NCI-H2227 (cell line): ENCODE measurements at regions not wholly inside any gene's neighbourhood (a gene's known extent, or its start where the extent isn't known, plus 50 kb on each side); places are given as distances from the start of the nearest gene placed in this dataset.
A peak's percentile ranks its signal among the peaks of the same experiment; 100 is the strongest.
"Not testable (repeated sequence)": the region's sequence is repeated elsewhere in the genome, so short reads cannot be mapped to it uniquely, and the experiment has no call there.

Experiments
- DNase-seq: peaks from one replicate; lab custom pipeline; 2025; ENCODE audit not compliant: unreplicated experiment; lab: John Stamatoyannopoulos, UW

DNA sequence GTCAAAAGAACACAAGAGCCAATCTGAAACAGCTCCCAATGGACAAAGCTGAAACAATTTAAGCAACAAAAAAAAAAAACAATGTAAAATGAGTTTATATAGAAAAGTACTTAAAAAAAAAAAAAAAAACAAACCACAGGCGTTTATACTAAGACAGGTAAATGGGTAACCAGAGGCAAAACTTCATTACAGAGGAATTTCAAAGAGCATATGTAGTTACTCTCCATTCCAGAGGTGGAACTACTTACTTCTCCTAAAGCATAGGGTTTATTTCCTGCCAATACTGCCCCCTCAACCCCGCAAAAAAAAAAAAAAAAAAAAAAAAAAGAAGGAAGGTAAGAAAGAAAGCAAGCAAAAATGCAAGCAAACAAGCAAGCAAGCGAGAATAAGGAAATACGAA, 132.9 kb downstream of the LIG4 start:
- DNase-seq: no peak

DNA sequence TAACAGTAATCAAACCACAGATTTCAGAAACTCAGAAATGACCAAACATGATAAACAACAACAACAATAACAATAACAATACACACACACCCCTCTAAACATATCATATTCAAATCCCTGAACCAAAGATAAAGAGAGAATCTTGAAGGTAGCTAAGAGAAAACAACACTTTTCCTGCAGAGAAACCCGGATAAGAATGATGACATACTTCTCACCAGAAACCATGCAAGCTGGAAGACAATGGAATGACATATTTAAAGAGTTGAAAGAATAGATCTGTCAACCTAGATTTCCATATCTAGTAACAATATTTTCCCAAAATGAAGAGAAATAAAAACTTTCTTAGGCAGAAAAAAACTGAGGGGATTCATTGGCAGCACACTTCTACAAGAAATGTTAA, 138.1 kb downstream of the LIG4 start:
- DNase-seq: no peak

DNA sequence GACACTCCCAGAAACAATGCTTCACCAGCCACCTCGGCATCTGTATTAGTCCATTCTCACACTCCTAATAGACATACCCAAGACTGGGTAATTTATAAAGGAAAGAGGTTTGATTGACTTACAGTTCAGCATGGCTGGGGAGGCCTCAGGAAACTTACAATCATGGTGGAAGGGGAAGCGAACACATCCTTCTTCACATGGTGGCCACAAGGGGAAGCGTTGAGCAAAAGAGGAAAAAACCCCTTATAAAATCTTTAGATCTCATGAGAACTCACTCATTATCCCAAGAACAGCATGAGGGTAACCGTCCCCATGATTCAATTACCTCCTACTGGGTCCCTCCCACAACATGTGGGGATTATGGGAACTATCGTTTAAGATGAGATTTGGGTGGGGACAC, 140.9 kb downstream of the LIG4 start:
- DNase-seq: not testable (repeated sequence)

DNA sequence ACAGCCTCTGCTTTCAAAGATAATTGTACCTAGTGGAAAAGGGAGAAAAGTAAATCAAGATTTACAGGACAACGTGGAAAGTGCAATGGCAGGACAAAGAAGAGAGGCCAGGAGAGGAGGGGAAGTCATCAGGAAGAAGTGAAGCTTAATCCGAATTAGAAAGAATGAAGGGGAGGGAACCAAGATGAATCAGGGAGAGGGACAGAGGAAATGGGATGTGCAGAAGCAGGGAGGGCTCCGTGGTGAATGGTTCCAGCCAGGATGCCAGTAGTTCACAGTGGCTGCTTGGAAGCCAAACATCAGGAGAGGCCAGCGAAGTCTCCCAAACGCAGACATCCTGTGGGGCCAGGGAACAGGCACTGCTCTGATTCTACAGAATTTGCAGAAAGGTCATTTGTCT, 144.4 kb downstream of the LIG4 start:
- DNase-seq: no peak

DNA sequence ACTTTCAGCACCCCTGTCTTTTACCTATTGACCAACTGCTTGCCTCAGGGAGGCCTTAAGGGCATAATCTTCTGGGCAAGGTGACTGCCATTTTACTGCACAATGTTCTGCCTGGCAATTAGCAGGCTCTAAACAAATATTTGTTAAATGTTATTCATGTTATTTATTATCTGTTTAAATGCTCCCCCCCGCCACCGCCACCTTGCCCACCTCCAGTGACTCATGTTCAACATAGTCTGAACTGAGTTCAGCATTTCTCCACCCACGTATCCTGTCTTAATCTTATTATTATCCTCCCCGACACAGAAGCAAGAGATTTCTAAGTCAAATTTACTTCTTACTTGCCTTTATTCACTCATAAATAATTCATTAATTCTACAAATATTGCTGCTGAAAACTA, 144.8 kb downstream of the LIG4 start:
- no peak for DNase-seq

DNA sequence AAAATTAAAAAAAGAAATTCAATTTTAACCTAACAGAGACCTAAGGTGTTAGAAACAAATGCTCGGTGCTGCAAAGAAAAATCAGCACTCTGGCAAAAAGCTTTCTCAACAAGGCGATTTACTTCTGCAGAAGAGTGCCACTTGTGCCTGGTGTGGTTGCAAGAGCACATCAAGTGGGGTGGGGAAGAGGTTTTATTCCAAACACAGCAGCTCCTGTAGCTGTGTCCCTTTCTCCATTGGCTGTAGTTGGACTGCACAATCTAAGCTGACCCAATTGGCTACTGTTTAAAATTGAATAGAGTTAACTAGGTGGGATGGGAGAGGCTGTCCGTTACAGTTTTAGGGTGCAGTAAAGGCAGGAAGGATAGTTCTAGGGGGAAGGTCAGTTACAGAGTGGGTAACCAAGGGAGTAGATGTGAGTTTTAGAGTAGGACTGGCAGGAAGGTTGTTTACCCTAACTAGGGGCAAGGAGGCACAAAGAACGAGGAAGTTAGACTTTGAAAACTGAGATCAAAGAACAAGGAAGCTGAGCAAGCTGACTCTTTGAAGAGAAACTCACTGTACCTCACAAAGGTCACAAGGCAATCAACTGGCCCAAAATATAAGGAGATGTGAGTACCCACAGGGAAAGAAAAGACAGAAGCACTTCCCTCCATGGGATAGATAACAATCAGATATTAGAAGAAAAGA, 145.7 kb downstream of the LIG4 start:
- no peak for DNase-seq

GRCh38 chr13:108064372-108064771, 151.0 kb downstream of the LIG4 start:
- DNase-seq: not testable (repeated sequence)

GRCh38 chr13:108060111-108060510, 155.2 kb downstream of the LIG4 start:
- DNase-seq: no peak

- DNase-seq: no peak
These were observed 159.1 kb downstream of the LIG4 start for GRCh38 chr13:108056278-108056677.

DNA sequence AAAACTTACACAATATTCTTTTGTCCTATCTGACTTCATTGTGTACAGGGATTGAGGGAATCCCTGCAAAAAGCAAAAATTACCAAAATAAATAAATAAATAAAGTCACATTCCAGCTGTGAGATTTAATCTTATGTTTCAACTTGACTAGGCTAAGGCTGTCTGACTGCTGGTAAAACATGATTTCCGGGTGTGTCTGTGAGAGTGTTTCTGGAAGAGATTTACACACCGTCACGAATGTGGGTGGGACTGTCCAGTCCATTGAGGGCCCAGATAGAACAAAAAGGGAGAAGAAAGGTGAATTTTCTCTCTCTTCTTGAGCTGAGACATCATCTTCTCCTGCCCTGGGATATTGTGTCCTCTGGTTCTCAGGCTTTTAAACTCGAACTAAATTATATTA, 166.1 kb downstream of the LIG4 start:
- DNase-seq: no peak

DNA sequence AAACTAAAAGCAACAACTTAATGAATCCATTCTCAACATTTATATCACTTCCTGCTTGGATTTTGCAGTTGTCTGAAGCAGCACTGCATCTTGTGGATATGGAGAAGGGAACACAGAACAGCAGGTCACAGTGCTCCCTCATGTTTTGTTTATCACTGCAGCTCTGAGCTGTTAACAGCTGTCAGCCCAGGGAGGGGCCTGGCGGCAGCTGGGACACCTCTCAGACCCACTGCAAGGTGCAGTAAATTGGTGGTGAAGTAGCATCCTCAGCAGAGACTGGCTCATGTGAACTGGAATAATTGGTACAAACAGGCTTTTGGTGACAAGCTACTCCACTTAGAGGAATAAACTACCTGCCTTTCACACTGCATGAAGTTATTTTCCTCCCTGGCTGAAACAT, 170.4 kb downstream of the LIG4 start:
- DNase-seq: peak; percentile 5

DNA sequence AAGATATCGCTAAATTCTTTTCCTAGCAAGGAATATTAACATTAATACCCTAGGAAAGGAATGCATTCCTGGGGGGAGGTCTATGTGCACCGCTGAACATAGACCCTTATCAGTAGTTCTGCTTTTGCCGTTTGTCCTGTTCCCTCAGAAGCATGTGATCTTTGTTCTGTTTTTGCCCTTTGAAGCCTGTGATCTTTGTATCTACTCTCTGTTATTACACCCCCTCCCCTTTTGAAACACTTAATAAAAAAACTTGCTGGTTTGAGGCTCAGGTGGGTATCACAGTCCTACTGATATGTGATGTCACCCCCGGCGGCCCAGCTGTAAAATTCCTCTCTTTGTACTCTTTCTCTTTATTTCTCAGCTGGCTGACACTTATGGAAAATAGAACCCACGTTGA, 172.5 kb downstream of the LIG4 start:
- not testable (repeated sequence) for DNase-seq

- no peak for DNase-seq
These were observed 178.0 kb downstream of the LIG4 start for GRCh38 chr13:108037348-108037747.

GRCh38 chr13:108036411-108036932, 178.9 kb downstream of the LIG4 start:
- no peak for DNase-seq

- no peak for DNase-seq
These were observed 180.4 kb downstream of the LIG4 start for GRCh38 chr13:108034909-108035410.

DNA sequence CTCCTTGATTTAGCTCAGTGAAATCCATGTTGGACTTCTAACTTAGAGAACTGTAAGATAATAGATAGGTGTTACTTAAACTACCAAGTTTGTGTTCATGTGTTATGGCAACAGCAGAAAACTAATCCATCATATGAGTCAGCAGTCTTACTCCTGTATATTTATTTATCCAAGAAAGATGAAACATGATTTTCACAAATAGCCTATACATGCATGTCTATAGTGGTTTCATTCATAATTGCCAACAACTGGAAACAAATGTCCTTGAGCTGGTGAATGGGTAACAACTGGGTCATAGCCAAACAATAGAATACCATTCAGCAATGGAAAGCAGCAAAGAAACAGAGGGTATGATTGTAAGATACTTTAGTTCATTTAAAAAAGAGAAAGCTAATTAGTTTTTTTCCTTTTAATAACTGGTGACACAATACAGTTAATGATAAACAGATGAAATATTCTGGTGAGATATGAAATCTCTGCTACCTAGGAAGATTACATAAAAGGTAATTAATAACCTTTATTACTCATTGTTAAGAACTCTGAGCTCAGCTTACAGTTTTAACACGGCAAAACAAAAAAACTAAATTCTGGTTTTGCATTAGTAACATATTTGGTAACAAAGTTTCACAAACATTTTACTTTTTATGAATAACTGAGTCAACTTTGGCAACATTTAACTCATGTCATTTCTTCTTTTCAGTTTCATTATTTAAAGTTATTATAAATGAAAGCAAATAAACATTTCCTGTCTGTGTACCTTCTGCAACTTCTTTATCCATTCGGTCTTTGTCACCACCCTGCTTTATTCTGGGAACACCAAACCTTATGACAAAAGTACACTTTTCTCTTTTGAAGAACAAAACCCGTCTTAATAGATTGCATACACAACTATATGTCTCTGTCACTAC, 181.3 kb downstream of the LIG4 start:
- no peak for DNase-seq

- DNase-seq: no peak
These were observed 183.5 kb downstream of the LIG4 start for GRCh38 chr13:108031865-108032264.

DNA sequence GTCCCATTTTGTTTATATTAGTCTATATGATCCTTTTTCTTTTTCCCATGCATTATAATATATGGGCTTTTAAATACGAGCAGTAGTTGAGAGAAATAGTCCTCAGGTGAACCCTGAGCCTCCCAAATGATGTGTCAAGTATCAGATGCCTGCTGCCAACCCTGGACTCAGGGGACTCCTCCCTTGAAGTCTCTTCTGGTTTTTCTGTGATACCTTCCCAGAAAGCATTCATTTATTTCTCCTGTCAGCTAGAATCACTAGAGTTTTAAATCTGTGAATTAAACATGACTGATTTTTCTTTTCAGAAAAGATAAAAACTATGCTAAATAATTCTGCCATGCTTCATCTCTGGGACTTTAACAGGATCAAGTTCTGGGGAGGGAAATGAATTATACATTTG, 184.6 kb downstream of the LIG4 start:
- DNase-seq: no peak

GRCh38 chr13:108026680-108027410, 188.5 kb downstream of the LIG4 start:
- no peak for DNase-seq

DNA sequence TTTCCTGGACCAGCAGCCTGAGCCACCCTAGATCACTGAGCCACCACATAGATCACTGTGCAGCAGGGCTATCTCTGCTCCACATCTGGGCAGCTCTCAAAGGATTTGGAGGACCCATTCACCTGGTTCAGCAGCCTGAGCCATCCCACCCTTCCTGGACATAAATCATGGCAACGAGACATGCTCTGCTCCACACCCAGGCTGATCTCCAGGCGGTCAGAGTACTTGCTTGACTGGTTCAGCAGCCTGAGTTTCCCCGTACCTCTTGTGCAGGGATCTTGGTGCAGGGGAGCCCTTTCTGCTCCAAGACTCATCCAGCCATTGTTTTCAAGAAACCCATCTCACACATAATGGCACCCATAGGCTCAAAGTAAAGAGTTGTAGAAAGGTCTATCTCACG, 195.3 kb downstream of the LIG4 start:
- DNase-seq: no peak

- no peak for DNase-seq
These were observed 196.9 kb downstream of the LIG4 start for GRCh38 chr13:108018371-108018870.
